Lung (tissue), 11 donors: ENCODE measurements at regions not wholly inside any gene's neighbourhood (a gene's known extent, or its start where the extent isn't known, plus 50 kb on each side); places are given as distances from the start of the nearest gene placed in this dataset.
A peak's percentile ranks its signal among the peaks of the same experiment; 100 is the strongest.

ENCODE experiments used
- ATAC-seq: fragments of 200-7000 bp; cut with Tn5 transposase; one replicate; pipeline ENCODE4 v1.9.1; 2020; ENCODE audit warnings: moderate number of reproducible peaks; ENCODE audit not compliant: insufficient read depth, low FRiP score
- DNase-seq, 3 donors: peaks; one replicate each; pipeline ENCODE4 v3.0.0-alpha.2; 2013 to 2017
- H3K27ac ChIP-seq, 2 donors: one replicate each; pipeline ENCODE4 v1.5.1; 2013; ENCODE audit warnings: mild to moderate bottlenecking in 2 of 2, moderate library complexity in 2 of 2, control low read depth in 1 of 2, inconsistent platforms in 1 of 2, low read depth in 1 of 2, low read length in 1 of 2
- H3K27me3 ChIP-seq, 3 donors: one replicate each; pipeline ENCODE4 v1.5.1; 2013; ENCODE audit warnings: low read length in 2 of 3; ENCODE audit not compliant: control insufficient read depth in 3 of 3, insufficient read depth in 3 of 3
- H3K36me3 ChIP-seq, 4 donors: one replicate each; pipeline ENCODE4 v1.5.1; 2013; ENCODE audit warnings: low read length in 4 of 4, mild to moderate bottlenecking in 1 of 4, moderate library complexity in 1 of 4; ENCODE audit not compliant: control insufficient read depth in 4 of 4, insufficient read depth in 4 of 4
- H3K4me1 ChIP-seq, 5 donors: one replicate each; pipeline ENCODE4 v1.5.1; 2013; ENCODE audit warnings: low read length in 5 of 5, mild to moderate bottlenecking in 2 of 5, moderate library complexity in 1 of 5; ENCODE audit not compliant: control insufficient read depth in 5 of 5, insufficient read depth in 5 of 5
- H3K4me3 ChIP-seq: one replicate; pipeline ENCODE4 v1.5.1; 2013; ENCODE audit warnings: mild to moderate bottlenecking, control low read depth, moderate library complexity
- H3K9ac ChIP-seq, 2 donors: one replicate each; pipeline ENCODE4 v1.5.1; 2013; ENCODE audit warnings: low read length in 2 of 2, control low read depth in 1 of 2; ENCODE audit not compliant: insufficient read depth in 1 of 2
- H3K9me3 ChIP-seq, 4 donors: one replicate each; pipeline ENCODE4 v1.5.1; 2013; ENCODE audit warnings: low read length in 3 of 4, mild to moderate bottlenecking in 1 of 4, moderate library complexity in 1 of 4; ENCODE audit not compliant: control insufficient read depth in 4 of 4, insufficient read depth in 3 of 4
- WGBS, 2 donors: extraction: QIAGEN DNeasy Blood & Tissue Kit; methylation state at CpG; one replicate each; pipeline ENCODE4 v1.1.7; 2013; 5-methylcytosine and 5-hydroxymethylcytosine counted together
- TF ChIP-seq, protein P1 (sequence below): IDR thresholded peaks from 2 replicates; pipeline ENCODE4 v1.5.1; 2012; ENCODE audit warnings: mild to moderate bottlenecking; ENCODE audit errors: control extremely low read depth, extremely low read depth
- donor health status: control.
- donor health status: control.
- donor health status: Bipolar disorder and iron deficiency.
- donor health status: healthy.
- donor health status: DM: yes; HTN: yes; CAD: no.

DNA sequence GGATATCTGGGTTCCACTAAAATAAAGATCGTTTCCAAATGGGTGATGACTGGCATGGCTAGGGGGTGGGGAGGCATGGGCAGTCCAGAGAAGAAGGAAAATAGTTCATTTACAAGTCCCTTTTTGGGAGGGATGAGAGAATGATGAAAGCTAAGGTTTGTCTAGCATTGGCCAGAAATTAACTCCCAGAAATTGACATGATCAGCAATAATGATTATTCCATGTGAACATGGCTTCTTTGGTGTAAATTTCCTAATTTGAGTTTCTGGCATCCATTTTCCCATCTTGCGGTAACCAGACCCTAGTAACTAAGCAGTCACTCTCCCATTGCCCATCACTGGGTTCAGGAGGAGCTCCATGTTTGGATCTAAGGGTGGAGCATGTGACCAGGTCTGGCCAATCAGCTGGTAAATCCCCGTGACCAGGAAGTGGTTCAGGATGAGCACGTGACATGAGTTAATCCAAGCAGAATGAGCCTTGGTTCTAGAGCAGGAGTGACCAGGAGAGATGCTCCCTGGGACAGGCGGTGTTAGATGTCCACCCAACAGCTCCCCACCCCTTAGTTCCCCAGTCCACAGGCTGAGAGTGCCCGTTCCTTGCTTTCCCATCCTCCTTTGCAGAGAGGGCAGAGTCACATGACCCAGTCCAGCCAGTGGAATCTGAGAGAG lies 512.7 kb downstream of the PREX1 start:
- Histone ChIP-seq H3K36me3 (no peaks in the 10 kb centered on the region), H3K9ac (no peak overlapping the region), H3K27ac (no peak overlapping the region), H3K9me3 (no peaks in the 10 kb centered on the region), H3K4me3 (no peak overlapping the region), H3K4me1 (peaks cover 0 to 4% (median 0%) of the 10 kb centered on the region in 5 donors), H3K27me3 (peaks cover 0 to 3% (median 0%) of the 10 kb centered on the region in 3 donors)
- DNase-seq (no peak), ATAC-seq (no peak)
- TF ChIP-seq, protein P1, sequence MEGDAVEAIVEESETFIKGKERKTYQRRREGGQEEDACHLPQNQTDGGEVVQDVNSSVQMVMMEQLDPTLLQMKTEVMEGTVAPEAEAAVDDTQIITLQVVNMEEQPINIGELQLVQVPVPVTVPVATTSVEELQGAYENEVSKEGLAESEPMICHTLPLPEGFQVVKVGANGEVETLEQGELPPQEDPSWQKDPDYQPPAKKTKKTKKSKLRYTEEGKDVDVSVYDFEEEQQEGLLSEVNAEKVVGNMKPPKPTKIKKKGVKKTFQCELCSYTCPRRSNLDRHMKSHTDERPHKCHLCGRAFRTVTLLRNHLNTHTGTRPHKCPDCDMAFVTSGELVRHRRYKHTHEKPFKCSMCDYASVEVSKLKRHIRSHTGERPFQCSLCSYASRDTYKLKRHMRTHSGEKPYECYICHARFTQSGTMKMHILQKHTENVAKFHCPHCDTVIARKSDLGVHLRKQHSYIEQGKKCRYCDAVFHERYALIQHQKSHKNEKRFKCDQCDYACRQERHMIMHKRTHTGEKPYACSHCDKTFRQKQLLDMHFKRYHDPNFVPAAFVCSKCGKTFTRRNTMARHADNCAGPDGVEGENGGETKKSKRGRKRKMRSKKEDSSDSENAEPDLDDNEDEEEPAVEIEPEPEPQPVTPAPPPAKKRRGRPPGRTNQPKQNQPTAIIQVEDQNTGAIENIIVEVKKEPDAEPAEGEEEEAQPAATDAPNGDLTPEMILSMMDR, result no peak
- WGBS, 2 donors, result 92% methylated on average over 6 of the region's 6 CpGs

- 91 to 92% methylated on average over 4 of the region's 4 CpGs for WGBS, 2 donors
- DNase-seq (no peak), ATAC-seq (no peak)
- Histone ChIP-seq H3K27me3 (peaks cover 0 to 3% (median 0%) of the 10 kb centered on the region in 3 donors), H3K4me1 (peaks cover 0 to 4% (median 0%) of the 10 kb centered on the region in 5 donors), H3K9me3 (peaks cover 0 to 3% (median 0%) of the 10 kb centered on the region in 4 donors), H3K36me3 (no peaks in the 10 kb centered on the region), H3K27ac (no peak overlapping the region), H3K4me3 (no peak overlapping the region), H3K9ac (no peak overlapping the region)
- TF ChIP-seq, protein P1, result no peak
These were observed 514.5 kb downstream of the PREX1 start for GRCh38 chr20:48313324-48313723.

DNA sequence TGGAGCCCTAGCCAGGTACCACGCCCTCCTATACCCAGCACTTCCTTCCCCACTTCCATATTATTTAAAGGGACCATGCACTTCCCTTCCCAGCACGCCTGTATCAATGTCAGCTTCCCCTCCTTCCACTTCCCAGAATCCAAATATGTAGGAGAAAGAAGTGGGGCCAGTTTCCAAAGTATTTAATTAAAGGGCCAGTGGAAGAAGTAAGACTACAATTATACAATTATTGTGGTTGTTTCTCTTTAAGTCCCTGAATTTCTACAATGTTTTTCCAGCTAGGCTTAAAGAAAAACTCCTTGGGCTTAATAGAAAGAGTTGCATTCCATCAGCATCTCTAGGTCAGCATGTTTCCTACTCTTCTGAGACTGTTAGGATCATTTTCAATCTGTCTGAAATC lies 515.8 kb downstream of the PREX1 start:
- no peaks in the 10 kb centered on the region for H3K27me3 ChIP-seq
- WGBS, 2 donors, result 29 to 31% methylated on average over 2 of the region's 2 CpGs
- no peak overlapping the region for H3K27ac ChIP-seq
- TF ChIP-seq, protein P1, result no peak
- no peaks in the 10 kb centered on the region for H3K36me3 ChIP-seq
- H3K4me1 ChIP-seq, result peaks cover 0 to 4% (median 0%) of the 10 kb centered on the region in 5 donors
- H3K4me3 ChIP-seq, result no peak overlapping the region
- H3K9me3 ChIP-seq, result peaks cover 0 to 3% (median 0%) of the 10 kb centered on the region in 4 donors
- ATAC-seq (no peak), DNase-seq (peak in 1 of 3 donors; percentile 24)
- H3K9ac ChIP-seq, result no peak overlapping the region
